ENCODE measurements at regions not wholly inside any gene's neighbourhood (a gene's known extent, or its start where the extent isn't known, plus 50 kb on each side); places are given as distances from the start of the nearest gene placed in this dataset.

DNA sequence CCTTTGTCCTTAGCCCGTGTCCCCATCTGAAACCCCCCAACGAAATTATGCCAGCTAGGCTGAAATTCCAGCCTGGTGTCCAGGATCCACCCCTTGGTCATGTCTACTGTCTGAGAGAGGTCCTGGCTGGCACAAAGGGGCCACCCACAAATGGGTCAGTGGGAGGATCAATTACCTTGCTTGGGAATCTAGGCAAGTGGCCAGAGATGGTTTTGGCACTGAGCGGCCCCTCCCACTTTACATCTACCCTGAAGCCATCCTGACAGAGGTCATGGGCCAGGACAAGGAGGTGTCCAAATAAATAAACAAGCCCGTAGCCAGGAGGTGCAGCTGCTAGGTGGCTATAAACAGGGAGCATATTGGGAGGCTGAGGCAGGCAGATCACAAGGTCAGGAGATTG is 311.5 kb downstream of the MN1 start:
- CTCF ChIA-PET, result no interaction called here
- Histone ChIP-seq H3K27me3 (replicated peaks; ENCODE audit: insufficient read depth, low read depth, low read length, poor library complexity) (no peaks in the 10 kb centered on the region), H3K9me3 (ENCODE audit: low read depth, low read length, poor library complexity, severe bottlenecking) (peaks cover 4% of the 10 kb centered on the region), H3K27ac (ENCODE audit: low read depth, low read length, poor library complexity, severe bottlenecking) (no peak overlapping the region), H3K36me3 (ENCODE audit: insufficient read depth, low read length, poor library complexity, severe bottlenecking) (no peaks in the 10 kb centered on the region), H3K4me3 (ENCODE audit: low read depth, low read length, poor library complexity, severe bottlenecking) (no peak overlapping the region), H3K4me1 (ENCODE audit: insufficient read depth, low read length, poor library complexity, severe bottlenecking) (no peaks in the 10 kb centered on the region)
- TF ChIP-seq, protein P1, sequence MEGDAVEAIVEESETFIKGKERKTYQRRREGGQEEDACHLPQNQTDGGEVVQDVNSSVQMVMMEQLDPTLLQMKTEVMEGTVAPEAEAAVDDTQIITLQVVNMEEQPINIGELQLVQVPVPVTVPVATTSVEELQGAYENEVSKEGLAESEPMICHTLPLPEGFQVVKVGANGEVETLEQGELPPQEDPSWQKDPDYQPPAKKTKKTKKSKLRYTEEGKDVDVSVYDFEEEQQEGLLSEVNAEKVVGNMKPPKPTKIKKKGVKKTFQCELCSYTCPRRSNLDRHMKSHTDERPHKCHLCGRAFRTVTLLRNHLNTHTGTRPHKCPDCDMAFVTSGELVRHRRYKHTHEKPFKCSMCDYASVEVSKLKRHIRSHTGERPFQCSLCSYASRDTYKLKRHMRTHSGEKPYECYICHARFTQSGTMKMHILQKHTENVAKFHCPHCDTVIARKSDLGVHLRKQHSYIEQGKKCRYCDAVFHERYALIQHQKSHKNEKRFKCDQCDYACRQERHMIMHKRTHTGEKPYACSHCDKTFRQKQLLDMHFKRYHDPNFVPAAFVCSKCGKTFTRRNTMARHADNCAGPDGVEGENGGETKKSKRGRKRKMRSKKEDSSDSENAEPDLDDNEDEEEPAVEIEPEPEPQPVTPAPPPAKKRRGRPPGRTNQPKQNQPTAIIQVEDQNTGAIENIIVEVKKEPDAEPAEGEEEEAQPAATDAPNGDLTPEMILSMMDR (conservative IDR thresholded peaks at IDR 0.05; ENCODE audit: low read depth, low read length), result no peak
- TF ChIP-seq EZH2 (IDR thresholded peaks at IDR 0.05; ENCODE audit: borderline replicate concordance, low read depth, low read length, poor library complexity, severe bottlenecking), result no peak
- POLR2A ChIA-PET (ENCODE audit: low non-redundant PET), result no interaction called here
- DNase-seq (ENCODE audit: low spot score), result no peak
- intact Hi-C loops (cut with micrococcal nuclease; ENCODE audit: unreplicated experiment), result no loop called here
- BruUV-seq (replicated peaks), result no TSS peak

DNA sequence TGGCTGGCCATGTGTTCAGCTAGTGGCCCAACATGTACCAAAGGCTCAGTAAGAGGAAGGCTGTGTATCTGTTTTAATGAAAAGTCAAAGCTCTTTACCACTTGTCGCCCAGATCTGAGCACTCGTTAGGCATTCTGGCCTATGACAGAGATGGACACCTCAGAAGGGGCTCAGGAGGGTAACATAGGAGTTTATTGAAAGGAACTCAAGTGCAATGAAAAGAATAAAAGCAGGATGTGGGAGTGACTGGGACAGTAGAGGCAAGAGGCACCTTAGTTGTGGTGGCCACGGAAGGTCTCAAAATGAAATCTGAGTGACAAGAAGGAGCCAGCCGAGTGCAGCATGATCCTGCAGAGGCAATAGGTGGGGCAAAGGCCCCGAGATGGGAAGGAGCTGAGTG is 309.7 kb downstream of the MN1 start:
- Histone ChIP-seq H3K27ac (ENCODE audit: low read depth, low read length, poor library complexity, severe bottlenecking) (no peak overlapping the region), H3K27me3 (replicated peaks; ENCODE audit: insufficient read depth, low read depth, low read length, poor library complexity) (no peaks in the 10 kb centered on the region), H3K36me3 (ENCODE audit: insufficient read depth, low read length, poor library complexity, severe bottlenecking) (no peaks in the 10 kb centered on the region), H3K4me1 (ENCODE audit: insufficient read depth, low read length, poor library complexity, severe bottlenecking) (no peaks in the 10 kb centered on the region), H3K9me3 (ENCODE audit: low read depth, low read length, poor library complexity, severe bottlenecking) (peaks cover 4% of the 10 kb centered on the region), H3K4me3 (ENCODE audit: low read depth, low read length, poor library complexity, severe bottlenecking) (no peak overlapping the region)
- ChIA-PET CTCF (no interaction called here), POLR2A (ENCODE audit: low non-redundant PET) (no interaction called here)
- no peak for TF ChIP-seq EZH2 (IDR thresholded peaks at IDR 0.05; ENCODE audit: borderline replicate concordance, low read depth, low read length, poor library complexity, severe bottlenecking)
- TF ChIP-seq, protein P1 (conservative IDR thresholded peaks at IDR 0.05; ENCODE audit: low read depth, low read length), result no peak
- no peak for DNase-seq (ENCODE audit: low spot score)
- BruUV-seq (replicated peaks), result no TSS peak
- intact Hi-C loops (cut with micrococcal nuclease; ENCODE audit: unreplicated experiment), result no loop called here

DNA sequence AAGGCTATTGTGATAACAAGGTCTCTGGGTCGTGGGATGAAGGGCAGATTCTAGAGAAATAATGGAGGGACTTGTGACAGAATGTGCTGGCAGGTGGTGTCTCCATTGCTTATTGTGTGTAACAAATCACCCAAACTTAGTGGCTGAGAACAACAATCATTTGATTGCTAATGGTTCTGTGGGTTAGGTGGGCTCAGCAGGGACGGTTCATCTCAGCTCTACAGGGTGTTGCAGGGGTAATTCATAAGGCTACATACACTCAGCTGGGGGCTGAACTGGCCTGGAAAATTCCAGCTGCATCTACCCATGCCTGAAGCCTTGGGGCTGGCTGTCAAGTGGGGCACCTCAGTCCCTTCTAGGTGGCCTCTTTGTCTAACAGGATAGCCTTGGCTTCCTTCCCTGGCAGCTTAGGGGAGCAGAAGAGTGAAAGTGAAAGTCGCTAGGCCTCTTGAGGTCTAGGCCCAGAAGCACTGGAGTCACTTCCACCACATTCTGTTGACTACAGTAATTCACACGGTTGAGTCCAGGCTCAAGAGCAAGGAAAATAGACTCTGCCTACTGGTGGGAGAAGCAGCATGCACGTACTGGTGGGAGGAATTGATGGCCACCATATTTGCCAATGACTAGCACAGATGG is 308.9 kb downstream of the MN1 start:
- POLR2A ChIA-PET (ENCODE audit: low non-redundant PET), result no interaction called here
- CTCF ChIA-PET, result no interaction called here
- Histone ChIP-seq H3K27me3 (replicated peaks; ENCODE audit: insufficient read depth, low read depth, low read length, poor library complexity) (no peaks in the 10 kb centered on the region), H3K36me3 (ENCODE audit: insufficient read depth, low read length, poor library complexity, severe bottlenecking) (no peaks in the 10 kb centered on the region), H3K9me3 (ENCODE audit: low read depth, low read length, poor library complexity, severe bottlenecking) (peaks cover 4% of the 10 kb centered on the region), H3K27ac (ENCODE audit: low read depth, low read length, poor library complexity, severe bottlenecking) (no peak overlapping the region), H3K4me1 (ENCODE audit: insufficient read depth, low read length, poor library complexity, severe bottlenecking) (no peaks in the 10 kb centered on the region), H3K4me3 (ENCODE audit: low read depth, low read length, poor library complexity, severe bottlenecking) (no peak overlapping the region)
- BruUV-seq (replicated peaks), result no TSS peak
- intact Hi-C loops (cut with micrococcal nuclease; ENCODE audit: unreplicated experiment), result no loop called here
- DNase-seq (ENCODE audit: low spot score), result no peak
- TF ChIP-seq EZH2 (IDR thresholded peaks at IDR 0.05; ENCODE audit: borderline replicate concordance, low read depth, low read length, poor library complexity, severe bottlenecking), result no peak

DNA sequence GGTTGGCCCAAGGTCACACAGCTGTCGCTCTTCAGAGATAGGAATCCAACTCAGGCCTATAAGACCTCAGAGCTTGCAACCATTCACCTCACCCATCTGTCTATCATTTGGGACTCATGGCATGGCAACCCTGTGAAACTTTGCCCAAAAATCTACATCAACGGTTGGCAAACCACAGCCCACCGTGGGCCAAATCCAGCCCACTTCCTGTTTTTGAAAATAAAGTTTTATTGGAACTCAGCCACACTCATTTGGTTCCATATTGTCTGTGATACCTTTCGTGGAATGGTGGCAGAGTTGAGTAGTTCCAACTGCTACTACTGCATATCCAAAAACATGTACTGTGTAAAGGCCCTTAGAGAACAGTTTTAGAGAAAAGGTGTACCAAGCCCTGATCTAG is 307.8 kb downstream of the MN1 start:
- Histone ChIP-seq H3K4me1 (ENCODE audit: insufficient read depth, low read length, poor library complexity, severe bottlenecking) (no peaks in the 10 kb centered on the region), H3K36me3 (ENCODE audit: insufficient read depth, low read length, poor library complexity, severe bottlenecking) (no peaks in the 10 kb centered on the region), H3K9me3 (ENCODE audit: low read depth, low read length, poor library complexity, severe bottlenecking) (peaks cover 4% of the 10 kb centered on the region), H3K27me3 (replicated peaks; ENCODE audit: insufficient read depth, low read depth, low read length, poor library complexity) (no peaks in the 10 kb centered on the region), H3K4me3 (ENCODE audit: low read depth, low read length, poor library complexity, severe bottlenecking) (no peak overlapping the region), H3K27ac (ENCODE audit: low read depth, low read length, poor library complexity, severe bottlenecking) (no peak overlapping the region)
- intact Hi-C loops (cut with micrococcal nuclease; ENCODE audit: unreplicated experiment), result no loop called here
- DNase-seq (ENCODE audit: low spot score), result no peak
- BruUV-seq (replicated peaks), result no TSS peak
- CTCF ChIA-PET, result no interaction called here
- POLR2A ChIA-PET (ENCODE audit: low non-redundant PET), result no interaction called here
- TF ChIP-seq EZH2 (IDR thresholded peaks at IDR 0.05; ENCODE audit: borderline replicate concordance, low read depth, low read length, poor library complexity, severe bottlenecking), result no peak
- TF ChIP-seq, protein P1 (conservative IDR thresholded peaks at IDR 0.05; ENCODE audit: low read depth, low read length), result no peak

Data from A673 (cell line).